Activated CD8-positive, alpha-beta T cell treated with anti-CD3 and anti-CD28 coated beads for 36 hours (primary cell): ENCODE measurements at regions not wholly inside any gene's neighbourhood (a gene's known extent, or its start where the extent isn't known, plus 50 kb on each side); places are given as distances from the start of the nearest gene placed in this dataset.

Experiments
- ATAC-seq: fragments of 200-7000 bp; cut with Tn5 transposase; one replicate; pipeline ENCODE4 v1.10.0; 2021; ENCODE audit warnings: mild to moderate bottlenecking, moderate library complexity
- CTCF ChIA-PET: fragments of 350-600 bp; sonication (Branson Sonifier 250); formaldehyde crosslinking; loops from one replicate; lab custom pipeline; 2021; ENCODE audit warnings: antibody characterized with exemption; lab: Charles Lee
- POLR2A ChIA-PET: fragments of 350-600 bp; sonication (Branson Sonifier 250); formaldehyde crosslinking; loops from one replicate; lab custom pipeline; 2021; ENCODE audit warnings: antibody characterized with exemption; lab: Charles Lee
- DNase-seq: peaks from one replicate; pipeline ENCODE4 v3.0.0-alpha.2; 2020
- H3K27ac Mint-ChIP-seq: one replicate; pipeline ENCODE4 v1.8.0; 2021; ENCODE audit warnings: mild to moderate bottlenecking, mixed read lengths
- H3K27me3 Mint-ChIP-seq: one replicate; pipeline ENCODE4 v1.8.0; 2021; ENCODE audit warnings: mixed read lengths
- H3K36me3 Mint-ChIP-seq: one replicate; pipeline ENCODE4 v1.8.0; 2021; ENCODE audit warnings: low read depth, mixed read lengths
- H3K4me1 Mint-ChIP-seq: one replicate; pipeline ENCODE4 v1.8.0; 2021; ENCODE audit warnings: low read depth, mixed read lengths
- H3K4me3 Mint-ChIP-seq: one replicate; pipeline ENCODE4 v1.8.0; 2021; ENCODE audit warnings: mild to moderate bottlenecking, moderate library complexity, mixed read lengths
- H3K9me3 Mint-ChIP-seq: one replicate; pipeline ENCODE4 v1.8.0; 2021; ENCODE audit warnings: mixed read lengths
- intact Hi-C: fragments of 100-400 bp; cut with micrococcal nuclease; formaldehyde crosslinking; loops from one replicate; pipeline ENCODE4 v1.10.0; 2022
- TF ChIP-seq, protein P1 (sequence below): fragments of 200-600 bp; IDR thresholded peaks from one replicate; pipeline ENCODE4 v1.8.0; 2022; ENCODE audit warnings: antibody characterized with exemption, mild to moderate bottlenecking

GRCh38 chr5:7991125-7991821 is 122.3 kb downstream of the MTRR start:
- no peak for DNase-seq
- H3K36me3 Mint-ChIP-seq = no peaks in the 10 kb centered on the region
- ChIA-PET POLR2A (no interaction called here), CTCF (no interaction called here)
- no peaks in the 10 kb centered on the region for H3K9me3 Mint-ChIP-seq
- H3K4me3 Mint-ChIP-seq = no peak overlapping the region
- H3K27ac Mint-ChIP-seq = no peak overlapping the region
- no peak for ATAC-seq
- TF ChIP-seq, protein P1, sequence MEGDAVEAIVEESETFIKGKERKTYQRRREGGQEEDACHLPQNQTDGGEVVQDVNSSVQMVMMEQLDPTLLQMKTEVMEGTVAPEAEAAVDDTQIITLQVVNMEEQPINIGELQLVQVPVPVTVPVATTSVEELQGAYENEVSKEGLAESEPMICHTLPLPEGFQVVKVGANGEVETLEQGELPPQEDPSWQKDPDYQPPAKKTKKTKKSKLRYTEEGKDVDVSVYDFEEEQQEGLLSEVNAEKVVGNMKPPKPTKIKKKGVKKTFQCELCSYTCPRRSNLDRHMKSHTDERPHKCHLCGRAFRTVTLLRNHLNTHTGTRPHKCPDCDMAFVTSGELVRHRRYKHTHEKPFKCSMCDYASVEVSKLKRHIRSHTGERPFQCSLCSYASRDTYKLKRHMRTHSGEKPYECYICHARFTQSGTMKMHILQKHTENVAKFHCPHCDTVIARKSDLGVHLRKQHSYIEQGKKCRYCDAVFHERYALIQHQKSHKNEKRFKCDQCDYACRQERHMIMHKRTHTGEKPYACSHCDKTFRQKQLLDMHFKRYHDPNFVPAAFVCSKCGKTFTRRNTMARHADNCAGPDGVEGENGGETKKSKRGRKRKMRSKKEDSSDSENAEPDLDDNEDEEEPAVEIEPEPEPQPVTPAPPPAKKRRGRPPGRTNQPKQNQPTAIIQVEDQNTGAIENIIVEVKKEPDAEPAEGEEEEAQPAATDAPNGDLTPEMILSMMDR = no peak
- H3K4me1 Mint-ChIP-seq = no peaks in the 10 kb centered on the region
- peaks cover 2% of the 10 kb centered on the region for H3K27me3 Mint-ChIP-seq
- intact Hi-C loops = no loop called here

DNA sequence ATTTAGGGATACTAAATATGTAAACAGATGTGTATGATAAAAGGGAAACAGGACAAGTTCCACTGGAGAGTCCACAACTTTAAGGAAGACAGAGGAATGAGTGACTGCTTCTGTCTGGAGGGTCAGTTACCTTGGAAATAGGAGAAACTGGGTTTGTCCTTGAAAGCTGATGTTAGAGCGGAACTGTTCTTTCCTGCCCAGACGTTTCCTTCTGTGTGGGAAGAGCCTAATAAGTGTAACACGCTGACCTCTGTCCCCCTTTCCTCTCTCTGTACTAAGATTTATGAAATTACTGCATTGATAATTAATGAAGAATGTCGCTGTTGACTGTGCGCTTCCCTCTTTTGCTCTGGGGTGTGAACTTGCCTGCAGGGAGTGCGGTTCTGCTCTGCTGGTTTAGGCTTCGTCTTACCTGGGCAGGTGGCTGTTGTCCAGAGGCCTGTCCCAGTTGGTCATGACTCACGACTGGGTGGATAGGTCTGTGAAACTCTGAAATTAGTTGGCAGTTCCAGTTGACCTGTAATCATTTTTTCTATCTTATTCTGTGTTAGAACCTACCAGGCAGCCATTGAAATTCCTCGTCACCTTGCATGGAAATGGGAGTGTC is 126.8 kb downstream of the MTRR start:
- no peaks in the 10 kb centered on the region for H3K36me3 Mint-ChIP-seq
- no peak overlapping the region for H3K4me3 Mint-ChIP-seq
- no peaks in the 10 kb centered on the region for H3K9me3 Mint-ChIP-seq
- peaks cover 2% of the 10 kb centered on the region for H3K27me3 Mint-ChIP-seq
- DNase-seq = no peak
- TF ChIP-seq, protein P1 = no peak
- intact Hi-C loops = no loop called here
- no peaks in the 10 kb centered on the region for H3K4me1 Mint-ChIP-seq
- ChIA-PET CTCF (no interaction called here), POLR2A (no interaction called here)
- H3K27ac Mint-ChIP-seq = no peak overlapping the region
- no peak for ATAC-seq

DNA sequence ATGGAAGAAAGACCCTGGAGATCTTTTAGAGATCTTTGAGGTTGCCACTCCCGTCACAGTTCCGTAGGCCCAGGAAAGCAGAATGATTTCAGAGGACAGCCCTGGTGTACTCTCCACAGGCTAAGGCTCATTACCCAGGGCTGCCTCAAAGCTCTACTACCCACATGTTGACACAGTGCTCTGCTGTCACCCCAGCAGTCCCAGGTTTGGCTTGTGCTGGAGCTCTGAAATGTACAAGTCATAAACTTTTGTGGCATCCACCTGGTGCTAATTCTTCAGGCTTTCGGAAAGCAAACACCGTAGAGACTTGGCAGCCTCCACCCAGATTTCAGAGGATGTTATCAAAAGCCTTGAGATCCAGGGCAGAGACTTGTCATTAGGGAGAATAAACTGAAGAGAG is 136.5 kb downstream of the MTRR start:
- TF ChIP-seq, protein P1 = no peak
- H3K27me3 Mint-ChIP-seq = no peaks in the 10 kb centered on the region
- H3K4me1 Mint-ChIP-seq = no peaks in the 10 kb centered on the region
- intact Hi-C loops = no loop called here
- ATAC-seq (no peak), DNase-seq (no peak)
- ChIA-PET POLR2A (no interaction called here), CTCF (no interaction called here)
- H3K9me3 Mint-ChIP-seq = peaks cover 2% of the 10 kb centered on the region
- no peaks in the 10 kb centered on the region for H3K36me3 Mint-ChIP-seq
- H3K4me3 Mint-ChIP-seq = no peak overlapping the region
- no peak overlapping the region for H3K27ac Mint-ChIP-seq

GRCh38 chr5:8012131-8012977 is 143.4 kb downstream of the MTRR start:
- no peaks in the 10 kb centered on the region for H3K27me3 Mint-ChIP-seq
- H3K4me1 Mint-ChIP-seq = no peaks in the 10 kb centered on the region
- intact Hi-C loops = no loop called here
- no peak overlapping the region for H3K27ac Mint-ChIP-seq
- DNase-seq = no peak
- TF ChIP-seq, protein P1 = no peak
- ChIA-PET CTCF (no interaction called here), POLR2A (no interaction called here)
- no peak for ATAC-seq
- peaks cover 2% of the 10 kb centered on the region for H3K9me3 Mint-ChIP-seq
- H3K4me3 Mint-ChIP-seq = no peak overlapping the region
- no peaks in the 10 kb centered on the region for H3K36me3 Mint-ChIP-seq
